LNCAP (cell line): ENCODE measurements at regions not wholly inside any gene's neighbourhood (a gene's known extent, or its start where the extent isn't known, plus 50 kb on each side); places are given as distances from the start of the nearest gene placed in this dataset.

Experiments
- TF ChIP-seq, protein P1 (sequence below): fragments of 450-650 bp; IDR thresholded peaks from 2 replicates; pipeline ENCODE4 v1.5.1; 2017; ENCODE audit warnings: mild to moderate bottlenecking

DNA sequence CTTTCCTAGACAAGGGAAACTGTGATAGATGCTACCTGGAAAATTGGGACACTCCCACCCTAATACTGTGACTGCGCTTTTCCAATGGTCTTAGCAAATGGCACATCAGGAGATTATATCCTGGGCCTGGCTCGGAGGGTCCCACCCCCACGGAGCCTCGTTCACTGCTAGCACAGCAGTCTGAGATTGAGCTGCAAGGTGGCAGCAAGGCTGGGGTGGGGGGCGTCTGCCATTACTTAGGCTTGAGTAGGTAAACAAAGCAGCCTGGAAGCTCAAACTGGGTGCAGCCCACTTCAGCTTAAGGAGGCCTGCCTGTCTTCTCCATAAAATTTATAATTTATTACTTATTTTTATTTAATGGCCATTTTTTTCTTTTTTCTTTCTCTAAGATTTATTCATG is 802.1 kb upstream of the SLC39A10 start:
- TF ChIP-seq, protein P1, sequence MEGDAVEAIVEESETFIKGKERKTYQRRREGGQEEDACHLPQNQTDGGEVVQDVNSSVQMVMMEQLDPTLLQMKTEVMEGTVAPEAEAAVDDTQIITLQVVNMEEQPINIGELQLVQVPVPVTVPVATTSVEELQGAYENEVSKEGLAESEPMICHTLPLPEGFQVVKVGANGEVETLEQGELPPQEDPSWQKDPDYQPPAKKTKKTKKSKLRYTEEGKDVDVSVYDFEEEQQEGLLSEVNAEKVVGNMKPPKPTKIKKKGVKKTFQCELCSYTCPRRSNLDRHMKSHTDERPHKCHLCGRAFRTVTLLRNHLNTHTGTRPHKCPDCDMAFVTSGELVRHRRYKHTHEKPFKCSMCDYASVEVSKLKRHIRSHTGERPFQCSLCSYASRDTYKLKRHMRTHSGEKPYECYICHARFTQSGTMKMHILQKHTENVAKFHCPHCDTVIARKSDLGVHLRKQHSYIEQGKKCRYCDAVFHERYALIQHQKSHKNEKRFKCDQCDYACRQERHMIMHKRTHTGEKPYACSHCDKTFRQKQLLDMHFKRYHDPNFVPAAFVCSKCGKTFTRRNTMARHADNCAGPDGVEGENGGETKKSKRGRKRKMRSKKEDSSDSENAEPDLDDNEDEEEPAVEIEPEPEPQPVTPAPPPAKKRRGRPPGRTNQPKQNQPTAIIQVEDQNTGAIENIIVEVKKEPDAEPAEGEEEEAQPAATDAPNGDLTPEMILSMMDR = no peak

DNA sequence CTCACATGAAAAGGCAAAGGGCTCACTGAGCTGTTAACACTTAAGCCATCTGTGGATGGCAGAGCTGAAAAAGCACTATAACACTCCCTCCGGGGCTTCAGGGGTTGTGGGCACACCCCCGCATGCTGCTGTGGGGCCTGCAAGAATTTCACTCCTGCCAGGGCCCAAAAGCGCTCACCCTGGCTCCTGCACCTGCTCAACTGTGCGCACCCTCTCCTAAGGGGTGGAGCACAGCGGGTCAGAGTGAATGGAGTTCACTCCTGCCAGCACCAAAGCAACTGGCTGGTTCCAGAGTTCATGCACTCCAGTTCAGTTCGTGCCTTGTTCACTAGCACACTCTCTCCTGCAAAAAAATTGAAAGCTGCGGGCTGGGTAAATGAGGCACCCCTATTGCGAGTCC is 814.2 kb upstream of the SLC39A10 start:
- TF ChIP-seq, protein P1 = no peak

DNA sequence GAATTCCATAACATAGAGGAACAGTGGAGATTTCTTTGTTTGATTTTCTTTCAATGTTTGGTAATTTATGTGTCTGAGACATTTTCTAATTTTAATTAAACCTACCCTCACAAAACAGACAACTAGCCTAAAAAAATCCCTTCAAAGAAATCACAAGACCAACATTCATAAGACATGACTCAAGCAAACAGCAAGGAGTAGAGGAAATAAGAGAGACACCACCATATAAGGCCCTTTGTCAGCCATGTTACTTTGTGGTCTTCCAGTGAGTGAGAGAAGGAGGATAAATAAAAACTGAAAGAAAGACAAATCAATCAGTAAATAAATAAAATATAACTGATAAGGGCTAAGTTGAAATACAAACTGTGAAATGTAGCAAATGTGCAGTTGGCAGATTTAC is 830.8 kb upstream of the SLC39A10 start:
- TF ChIP-seq, protein P1 = no peak

DNA sequence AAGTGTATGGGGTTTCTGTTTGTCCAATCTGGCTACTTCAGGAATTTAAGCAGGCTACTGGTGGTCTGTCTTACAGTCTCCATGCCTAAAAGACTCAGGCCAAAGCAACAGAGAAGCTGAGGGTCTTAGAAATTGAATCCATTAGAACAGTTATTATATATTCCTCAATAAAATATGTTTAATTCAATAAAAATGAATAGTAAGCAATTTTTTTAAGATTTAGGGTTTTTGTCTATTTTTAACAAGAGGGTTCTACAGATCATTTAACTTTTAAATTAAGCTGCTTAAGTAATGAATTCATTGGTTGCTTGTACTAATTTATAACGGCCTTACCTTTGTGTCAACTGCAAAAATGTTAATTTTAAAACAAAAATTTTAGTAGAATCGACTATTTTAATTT is 832.6 kb upstream of the SLC39A10 start:
- TF ChIP-seq, protein P1 = no peak

DNA sequence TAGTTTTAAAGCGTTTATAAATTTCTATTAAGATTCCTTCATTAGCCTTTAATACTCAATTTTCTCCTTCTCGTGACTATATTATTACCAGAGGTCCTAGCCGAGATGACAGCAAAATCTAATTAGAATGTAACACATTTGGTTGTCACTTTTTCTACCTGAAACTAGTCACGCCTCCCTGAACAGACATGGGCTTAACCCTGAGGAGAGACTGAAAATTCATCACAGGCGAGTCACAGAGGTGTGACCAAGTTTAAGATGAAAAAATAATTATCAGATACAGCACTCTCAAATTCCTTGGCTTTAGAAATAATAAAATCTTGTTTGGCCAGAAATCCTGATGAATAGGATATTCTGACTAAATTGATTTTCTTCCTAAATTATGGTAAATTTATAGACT is 834.4 kb upstream of the SLC39A10 start:
- TF ChIP-seq, protein P1 = no peak

DNA sequence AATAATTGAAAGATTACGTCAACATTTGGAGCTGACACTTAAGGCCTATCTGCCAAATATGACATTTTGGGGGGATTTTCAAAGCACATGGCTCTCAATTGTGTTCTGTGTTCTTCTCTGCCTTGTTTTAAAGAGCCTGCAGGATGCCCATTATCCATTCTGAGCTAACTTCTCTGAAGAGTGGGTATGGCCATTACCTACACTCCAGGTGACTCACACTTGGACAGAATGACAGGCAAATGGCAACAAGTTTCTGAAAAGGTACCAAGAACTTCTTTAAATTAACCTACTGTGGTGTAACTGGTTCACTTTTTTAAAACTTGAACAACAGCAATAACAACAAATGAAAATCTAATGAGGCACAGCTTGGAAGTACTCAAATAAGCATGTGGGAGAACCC is 834.9 kb upstream of the SLC39A10 start:
- TF ChIP-seq, protein P1 = no peak

DNA sequence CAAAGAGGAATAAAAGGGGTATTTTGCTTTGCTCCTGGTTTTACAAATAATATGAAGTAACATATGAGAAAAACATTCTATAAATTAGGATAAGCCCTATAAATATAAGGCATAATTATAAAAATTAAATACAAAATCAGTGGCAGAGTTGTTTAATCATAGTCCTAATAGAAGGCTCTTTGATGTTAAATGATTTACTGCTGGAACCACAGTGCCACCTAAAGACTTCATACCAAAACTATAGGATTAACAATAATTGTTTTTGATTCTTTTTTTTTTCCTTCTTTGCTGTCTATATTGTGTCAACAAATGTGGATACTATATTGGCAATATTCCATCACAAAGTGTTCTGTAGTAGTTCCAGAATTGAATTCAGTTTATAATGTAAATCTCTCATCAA is 837.7 kb upstream of the SLC39A10 start:
- TF ChIP-seq, protein P1 = peak; percentile 40; the same call in 1 of the 2 replicates

DNA sequence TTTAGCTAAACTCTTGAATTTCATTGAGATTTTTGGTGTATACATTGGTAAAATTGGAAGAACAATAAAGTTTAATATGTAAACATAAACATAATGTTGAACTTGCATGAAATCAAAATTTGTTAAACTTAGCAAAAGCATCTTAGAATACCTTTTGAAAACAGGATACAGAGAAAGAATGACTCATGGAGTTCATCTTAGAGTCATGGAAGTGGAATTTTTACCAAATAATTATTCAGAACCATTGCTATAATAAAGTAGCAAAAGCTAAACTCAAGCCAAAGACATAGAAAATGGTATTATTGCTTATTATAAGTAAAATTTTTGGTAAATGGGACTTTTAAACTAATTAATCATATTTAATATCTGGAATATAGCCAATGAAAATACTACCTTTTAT is 841.6 kb upstream of the SLC39A10 start:
- TF ChIP-seq, protein P1 = no peak
